KOPT-K1 (cell line): ENCODE measurements at regions not wholly inside any gene's neighbourhood (a gene's known extent, or its start where the extent isn't known, plus 50 kb on each side); places are given as distances from the start of the nearest gene placed in this dataset.
A peak's percentile ranks its signal among the peaks of the same experiment; 100 is the strongest.

Experiments
- H3K27ac ChIP-seq: fragments of 200-600 bp; sonication (generic); 2 replicates; pipeline ENCODE4 v1.5.1; 2016; ENCODE audit warnings: antibody characterized with exemption, mild to moderate bottlenecking, low read depth, low read length; ENCODE audit not compliant: poor library complexity, severe bottlenecking
- H3K36me3 ChIP-seq: fragments of 200-600 bp; sonication (generic); 2 replicates; pipeline ENCODE4 v1.5.1; 2017; ENCODE audit warnings: antibody characterized with exemption, mild to moderate bottlenecking, low read length, moderate library complexity; ENCODE audit not compliant: insufficient read depth
- H3K9me3 ChIP-seq: fragments of 200-600 bp; sonication (generic); 2 replicates; pipeline ENCODE4 v1.5.1; 2017; ENCODE audit warnings: antibody characterized with exemption, low read length, mild to moderate bottlenecking; ENCODE audit not compliant: insufficient read depth, poor library complexity, severe bottlenecking

GRCh38 chr10:91013985-91014384 lies 93.1 kb upstream of the ANKRD1 start:
- Histone ChIP-seq H3K9me3 (no peaks in the 10 kb centered on the region), H3K36me3 (no peaks in the 10 kb centered on the region), H3K27ac (no peak overlapping the region)

GRCh38 chr10:91017198-91017597 lies 96.3 kb upstream of the ANKRD1 start:
- no peaks in the 10 kb centered on the region for H3K9me3 ChIP-seq
- no peak overlapping the region for H3K27ac ChIP-seq
- no peaks in the 10 kb centered on the region for H3K36me3 ChIP-seq

- no peak overlapping the region for H3K27ac ChIP-seq
- H3K9me3 ChIP-seq = no peaks in the 10 kb centered on the region
- H3K36me3 ChIP-seq = no peaks in the 10 kb centered on the region
Measured at GRCh38 chr10:91021901-91022300, 101.0 kb upstream of the ANKRD1 start.

GRCh38 chr10:91022390-91022789 lies 101.5 kb upstream of the ANKRD1 start:
- Histone ChIP-seq H3K9me3 (no peaks in the 10 kb centered on the region), H3K27ac (no peak overlapping the region), H3K36me3 (no peaks in the 10 kb centered on the region)

GRCh38 chr10:91022924-91023699 lies 102.2 kb upstream of the ANKRD1 start:
- no peaks in the 10 kb centered on the region for H3K36me3 ChIP-seq
- H3K9me3 ChIP-seq = no peaks in the 10 kb centered on the region
- no peak overlapping the region for H3K27ac ChIP-seq

GRCh38 chr10:91023700-91024398 lies 103.0 kb upstream of the ANKRD1 start:
- no peak overlapping the region for H3K27ac ChIP-seq
- H3K36me3 ChIP-seq = no peaks in the 10 kb centered on the region
- H3K9me3 ChIP-seq = no peaks in the 10 kb centered on the region

GRCh38 chr10:91024541-91024940 lies 103.7 kb upstream of the ANKRD1 start:
- Histone ChIP-seq H3K9me3 (no peaks in the 10 kb centered on the region), H3K27ac (no peak overlapping the region), H3K36me3 (no peaks in the 10 kb centered on the region)

- no peaks in the 10 kb centered on the region for H3K9me3 ChIP-seq
- H3K27ac ChIP-seq = no peak overlapping the region
- no peaks in the 10 kb centered on the region for H3K36me3 ChIP-seq
Measured at GRCh38 chr10:91032611-91033206, 111.8 kb upstream of the ANKRD1 start.

- Histone ChIP-seq H3K9me3 (no peaks in the 10 kb centered on the region), H3K36me3 (no peaks in the 10 kb centered on the region), H3K27ac (peak overlapping the region; percentile 58)
Measured at GRCh38 chr10:91033324-91033950, 112.5 kb upstream of the ANKRD1 start.

- H3K27ac ChIP-seq = peak overlapping the region; percentile 58
- no peaks in the 10 kb centered on the region for H3K36me3 ChIP-seq
- no peaks in the 10 kb centered on the region for H3K9me3 ChIP-seq
Measured at GRCh38 chr10:91034042-91034441, 113.2 kb upstream of the ANKRD1 start.

- no peaks in the 10 kb centered on the region for H3K36me3 ChIP-seq
- H3K9me3 ChIP-seq = no peaks in the 10 kb centered on the region
- H3K27ac ChIP-seq = peak overlapping the region; percentile 58
Measured at GRCh38 chr10:91034494-91035159, 113.7 kb upstream of the ANKRD1 start.

- Histone ChIP-seq H3K9me3 (no peaks in the 10 kb centered on the region), H3K27ac (no peak overlapping the region), H3K36me3 (no peaks in the 10 kb centered on the region)
Measured at GRCh38 chr10:91035650-91036292, 114.9 kb upstream of the ANKRD1 start.

- Histone ChIP-seq H3K27ac (no peak overlapping the region), H3K9me3 (no peaks in the 10 kb centered on the region), H3K36me3 (no peaks in the 10 kb centered on the region)
Measured at GRCh38 chr10:91036807-91037411, 116.0 kb upstream of the ANKRD1 start.

GRCh38 chr10:91038971-91039370 lies 118.1 kb upstream of the ANKRD1 start:
- H3K27ac ChIP-seq = no peak overlapping the region
- H3K36me3 ChIP-seq = no peaks in the 10 kb centered on the region
- H3K9me3 ChIP-seq = no peaks in the 10 kb centered on the region
